Testis (tissue), 2 donors: ENCODE measurements at regions not wholly inside any gene's neighbourhood (a gene's known extent, or its start where the extent isn't known, plus 50 kb on each side); places are given as distances from the start of the nearest gene placed in this dataset.

Experiments
- POLR2A ChIP-seq: fragments of 450-650 bp; IDR thresholded peaks from one replicate; pipeline ENCODE4 v1.6.1; 2017; ENCODE audit warnings: antibody characterized with exemption, mild to moderate bottlenecking, moderate library complexity
- TF ChIP-seq, protein P1 (sequence below), 3 experiments: fragments of 450-650 bp in 2 of 3; fragments of 200-600 bp in 1 of 3; sonication (generic) in 1 of 3; IDR thresholded peaks; one replicate each; pipeline ENCODE4 v1.5.1; 2016 to 2019; ENCODE audit warnings: antibody characterized with exemption in 3 of 3, mild to moderate bottlenecking in 2 of 3, moderate library complexity in 1 of 3

DNA sequence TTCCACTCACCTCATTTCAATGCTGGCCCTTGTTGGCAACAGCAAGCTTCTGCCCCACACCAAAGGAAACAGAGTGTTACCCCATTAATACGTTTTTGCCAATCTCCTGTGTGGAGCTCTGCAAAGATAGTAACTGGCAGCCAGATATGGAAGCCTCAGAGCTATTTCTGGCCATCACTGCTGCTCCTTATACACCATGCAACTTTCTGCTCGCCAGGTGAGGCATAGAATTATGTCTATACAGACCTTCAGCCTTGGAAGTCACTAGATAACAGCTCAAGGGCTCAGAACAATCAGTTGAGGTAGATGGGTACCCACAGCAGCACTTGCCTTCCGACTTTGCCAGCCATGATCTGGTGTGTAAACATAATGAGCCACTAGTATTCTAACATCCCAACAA lies 214.8 kb upstream of the ALG10B start:
- no peak for TF ChIP-seq POLR2A
- TF ChIP-seq, protein P1, sequence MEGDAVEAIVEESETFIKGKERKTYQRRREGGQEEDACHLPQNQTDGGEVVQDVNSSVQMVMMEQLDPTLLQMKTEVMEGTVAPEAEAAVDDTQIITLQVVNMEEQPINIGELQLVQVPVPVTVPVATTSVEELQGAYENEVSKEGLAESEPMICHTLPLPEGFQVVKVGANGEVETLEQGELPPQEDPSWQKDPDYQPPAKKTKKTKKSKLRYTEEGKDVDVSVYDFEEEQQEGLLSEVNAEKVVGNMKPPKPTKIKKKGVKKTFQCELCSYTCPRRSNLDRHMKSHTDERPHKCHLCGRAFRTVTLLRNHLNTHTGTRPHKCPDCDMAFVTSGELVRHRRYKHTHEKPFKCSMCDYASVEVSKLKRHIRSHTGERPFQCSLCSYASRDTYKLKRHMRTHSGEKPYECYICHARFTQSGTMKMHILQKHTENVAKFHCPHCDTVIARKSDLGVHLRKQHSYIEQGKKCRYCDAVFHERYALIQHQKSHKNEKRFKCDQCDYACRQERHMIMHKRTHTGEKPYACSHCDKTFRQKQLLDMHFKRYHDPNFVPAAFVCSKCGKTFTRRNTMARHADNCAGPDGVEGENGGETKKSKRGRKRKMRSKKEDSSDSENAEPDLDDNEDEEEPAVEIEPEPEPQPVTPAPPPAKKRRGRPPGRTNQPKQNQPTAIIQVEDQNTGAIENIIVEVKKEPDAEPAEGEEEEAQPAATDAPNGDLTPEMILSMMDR (IDR thresholded peaks at IDR 0.05): no peak
